ENCODE measurements at regions not wholly inside any gene's neighbourhood (a gene's known extent, or its start where the extent isn't known, plus 50 kb on each side); places are given as distances from the start of the nearest gene placed in this dataset.
"Not testable (repeated sequence)": the region's sequence is repeated elsewhere in the genome, so short reads cannot be mapped to it uniquely, and the experiment has no call there.

DNA sequence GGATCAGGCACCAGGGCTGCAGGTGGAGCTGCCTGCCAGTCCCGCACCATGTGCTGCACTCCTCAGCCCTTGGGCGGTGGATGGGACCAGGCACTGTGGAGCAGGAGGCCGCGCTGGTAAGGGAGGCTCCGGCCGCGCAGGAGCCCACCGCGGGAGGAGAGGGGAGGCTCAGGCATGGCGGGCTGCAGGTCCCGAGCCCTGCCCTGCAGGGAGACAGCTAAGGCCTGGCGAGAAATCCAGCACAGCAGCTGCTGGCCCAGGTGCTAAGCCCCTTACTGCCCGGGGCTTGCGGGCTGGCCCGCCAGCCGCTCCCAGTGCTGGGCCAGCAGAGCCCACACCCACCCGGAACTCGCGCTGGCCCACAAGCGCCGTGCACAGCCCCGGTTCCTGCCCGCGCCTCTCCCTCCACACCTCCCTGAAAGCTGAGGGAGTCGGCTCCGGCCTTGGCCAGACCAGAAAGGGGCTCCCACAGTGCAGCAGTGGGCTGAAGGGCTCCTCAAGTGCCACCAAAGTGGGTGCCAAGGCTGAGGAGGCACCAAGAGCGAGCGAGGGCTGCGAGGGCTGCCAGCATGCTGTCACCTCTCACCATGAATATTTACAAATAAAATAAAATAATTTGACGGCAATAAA, 294.7 kb downstream of the CD109 start:
- not testable (repeated sequence) for H3K27ac Mint-ChIP-seq; H3K9me2 ChIP-seq (ENCODE audit: insufficient read depth); DNase-seq (ENCODE audit: low spot score); H3K4me1 ChIP-seq (ENCODE audit: insufficient read depth); H3K9me3 Mint-ChIP-seq; H3K36me3 Mint-ChIP-seq (ENCODE audit: low read depth); ATAC-seq; H3K79me2 ChIP-seq (replicated peaks; ENCODE audit: insufficient read depth); H3K4me2 ChIP-seq; H3K27me3 Mint-ChIP-seq (ENCODE audit: insufficient read depth, low read depth, poor library complexity); H3K4me1 Mint-ChIP-seq; H2AFZ ChIP-seq; H4K20me1 ChIP-seq (replicated peaks; ENCODE audit: insufficient read depth); H3K4me3 ChIP-seq; H3K27ac ChIP-seq (ENCODE audit: low read depth); H3F3A ChIP-seq (replicated peaks; ENCODE audit: low read depth); H3K36me3 ChIP-seq (ENCODE audit: insufficient read depth); H3K27me3 ChIP-seq (ENCODE audit: insufficient read depth); H3K4me3 Mint-ChIP-seq

DNA sequence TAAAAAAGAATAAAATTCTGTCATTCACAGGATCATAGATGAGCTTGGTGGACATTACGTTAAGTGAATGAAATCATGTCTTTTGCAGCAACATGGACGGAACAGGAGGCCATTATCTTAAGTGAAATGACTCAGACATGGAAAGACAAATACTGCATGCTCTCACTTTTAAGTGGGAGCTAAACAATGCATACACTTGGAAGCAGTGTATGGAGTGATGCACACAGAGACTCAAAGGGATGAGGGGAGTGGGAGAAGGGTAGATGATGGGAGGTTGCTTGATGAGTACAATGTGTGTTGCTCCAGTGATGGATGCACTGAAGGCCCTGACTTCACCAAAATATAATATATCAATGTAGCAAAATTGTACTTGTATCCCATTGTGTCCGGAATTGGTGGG, 293.4 kb downstream of the CD109 start:
- Mint-ChIP-seq H3K27ac (no peak overlapping the region), H3K27me3 (ENCODE audit: insufficient read depth, low read depth, poor library complexity) (no peaks in the 10 kb centered on the region), H3K9me3 (peaks cover 7% of the 10 kb centered on the region; the same call in 2 of the 3 replicates), H3K4me1 (no peaks in the 10 kb centered on the region), H3K36me3 (ENCODE audit: low read depth) (no peaks in the 10 kb centered on the region), H3K4me3 (no peak overlapping the region)
- Histone ChIP-seq H3K27me3 (ENCODE audit: insufficient read depth) (no peaks in the 10 kb centered on the region), H4K20me1 (replicated peaks; ENCODE audit: insufficient read depth) (no peaks in the 10 kb centered on the region), H3K27ac (ENCODE audit: low read depth) (no peak overlapping the region), H3K9me2 (ENCODE audit: insufficient read depth) (no peaks in the 10 kb centered on the region), H3K4me1 (ENCODE audit: insufficient read depth) (no peaks in the 10 kb centered on the region), H3K4me3 (no peak overlapping the region), H3F3A (replicated peaks; ENCODE audit: low read depth) (no peaks in the 10 kb centered on the region), H3K4me2 (no peak overlapping the region), H3K36me3 (ENCODE audit: insufficient read depth) (no peaks in the 10 kb centered on the region), H2AFZ (no peak overlapping the region), H3K79me2 (replicated peaks; ENCODE audit: insufficient read depth) (no peaks in the 10 kb centered on the region)
- ATAC-seq (no peak), DNase-seq (ENCODE audit: low spot score) (no peak)
- TF ChIP-seq EZH2phosphoT487 (IDR thresholded peaks at IDR 0.05; ENCODE audit: unreplicated experiment) (no peak), NANOG (IDR thresholded peaks at IDR 0.05; ENCODE audit: borderline replicate concordance) (no peak), EZH2 (IDR thresholded peaks at IDR 0.05; ENCODE audit: low read depth, unreplicated experiment) (no peak), STAT1 (IDR thresholded peaks at IDR 0.05; ENCODE audit: unreplicated experiment) (no peak), ZNF331 (CRISPR knock-in tag; IDR thresholded peaks at IDR 0.05; ENCODE audit: low read depth) (no peak), ZNF114 (CRISPR knock-in tag; IDR thresholded peaks at IDR 0.05) (no peak), JUNB (IDR thresholded peaks at IDR 0.05; ENCODE audit: unreplicated experiment) (no peak), CREB1 (CRISPR knock-in tag; IDR thresholded peaks at IDR 0.05; ENCODE audit: low read depth) (no peak)
- TF ChIP-seq, protein P1, sequence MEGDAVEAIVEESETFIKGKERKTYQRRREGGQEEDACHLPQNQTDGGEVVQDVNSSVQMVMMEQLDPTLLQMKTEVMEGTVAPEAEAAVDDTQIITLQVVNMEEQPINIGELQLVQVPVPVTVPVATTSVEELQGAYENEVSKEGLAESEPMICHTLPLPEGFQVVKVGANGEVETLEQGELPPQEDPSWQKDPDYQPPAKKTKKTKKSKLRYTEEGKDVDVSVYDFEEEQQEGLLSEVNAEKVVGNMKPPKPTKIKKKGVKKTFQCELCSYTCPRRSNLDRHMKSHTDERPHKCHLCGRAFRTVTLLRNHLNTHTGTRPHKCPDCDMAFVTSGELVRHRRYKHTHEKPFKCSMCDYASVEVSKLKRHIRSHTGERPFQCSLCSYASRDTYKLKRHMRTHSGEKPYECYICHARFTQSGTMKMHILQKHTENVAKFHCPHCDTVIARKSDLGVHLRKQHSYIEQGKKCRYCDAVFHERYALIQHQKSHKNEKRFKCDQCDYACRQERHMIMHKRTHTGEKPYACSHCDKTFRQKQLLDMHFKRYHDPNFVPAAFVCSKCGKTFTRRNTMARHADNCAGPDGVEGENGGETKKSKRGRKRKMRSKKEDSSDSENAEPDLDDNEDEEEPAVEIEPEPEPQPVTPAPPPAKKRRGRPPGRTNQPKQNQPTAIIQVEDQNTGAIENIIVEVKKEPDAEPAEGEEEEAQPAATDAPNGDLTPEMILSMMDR (conservative IDR thresholded peaks at IDR 0.05; ENCODE audit: low read depth in 2 of 2) = no peak
- TF ChIP-seq, protein P2, sequence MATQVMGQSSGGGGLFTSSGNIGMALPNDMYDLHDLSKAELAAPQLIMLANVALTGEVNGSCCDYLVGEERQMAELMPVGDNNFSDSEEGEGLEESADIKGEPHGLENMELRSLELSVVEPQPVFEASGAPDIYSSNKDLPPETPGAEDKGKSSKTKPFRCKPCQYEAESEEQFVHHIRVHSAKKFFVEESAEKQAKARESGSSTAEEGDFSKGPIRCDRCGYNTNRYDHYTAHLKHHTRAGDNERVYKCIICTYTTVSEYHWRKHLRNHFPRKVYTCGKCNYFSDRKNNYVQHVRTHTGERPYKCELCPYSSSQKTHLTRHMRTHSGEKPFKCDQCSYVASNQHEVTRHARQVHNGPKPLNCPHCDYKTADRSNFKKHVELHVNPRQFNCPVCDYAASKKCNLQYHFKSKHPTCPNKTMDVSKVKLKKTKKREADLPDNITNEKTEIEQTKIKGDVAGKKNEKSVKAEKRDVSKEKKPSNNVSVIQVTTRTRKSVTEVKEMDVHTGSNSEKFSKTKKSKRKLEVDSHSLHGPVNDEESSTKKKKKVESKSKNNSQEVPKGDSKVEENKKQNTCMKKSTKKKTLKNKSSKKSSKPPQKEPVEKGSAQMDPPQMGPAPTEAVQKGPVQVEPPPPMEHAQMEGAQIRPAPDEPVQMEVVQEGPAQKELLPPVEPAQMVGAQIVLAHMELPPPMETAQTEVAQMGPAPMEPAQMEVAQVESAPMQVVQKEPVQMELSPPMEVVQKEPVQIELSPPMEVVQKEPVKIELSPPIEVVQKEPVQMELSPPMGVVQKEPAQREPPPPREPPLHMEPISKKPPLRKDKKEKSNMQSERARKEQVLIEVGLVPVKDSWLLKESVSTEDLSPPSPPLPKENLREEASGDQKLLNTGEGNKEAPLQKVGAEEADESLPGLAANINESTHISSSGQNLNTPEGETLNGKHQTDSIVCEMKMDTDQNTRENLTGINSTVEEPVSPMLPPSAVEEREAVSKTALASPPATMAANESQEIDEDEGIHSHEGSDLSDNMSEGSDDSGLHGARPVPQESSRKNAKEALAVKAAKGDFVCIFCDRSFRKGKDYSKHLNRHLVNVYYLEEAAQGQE (IDR thresholded peaks at IDR 0.05; ENCODE audit: unreplicated experiment) = no peak
- TF ChIP-seq, protein P3, sequence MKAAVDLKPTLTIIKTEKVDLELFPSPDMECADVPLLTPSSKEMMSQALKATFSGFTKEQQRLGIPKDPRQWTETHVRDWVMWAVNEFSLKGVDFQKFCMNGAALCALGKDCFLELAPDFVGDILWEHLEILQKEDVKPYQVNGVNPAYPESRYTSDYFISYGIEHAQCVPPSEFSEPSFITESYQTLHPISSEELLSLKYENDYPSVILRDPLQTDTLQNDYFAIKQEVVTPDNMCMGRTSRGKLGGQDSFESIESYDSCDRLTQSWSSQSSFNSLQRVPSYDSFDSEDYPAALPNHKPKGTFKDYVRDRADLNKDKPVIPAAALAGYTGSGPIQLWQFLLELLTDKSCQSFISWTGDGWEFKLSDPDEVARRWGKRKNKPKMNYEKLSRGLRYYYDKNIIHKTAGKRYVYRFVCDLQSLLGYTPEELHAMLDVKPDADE (IDR thresholded peaks at IDR 0.05) = no peak

All from GM23338 (cell line).